Pancreas (tissue), 10 donors: ENCODE measurements at regions not wholly inside any gene's neighbourhood (a gene's known extent, or its start where the extent isn't known, plus 50 kb on each side); places are given as distances from the start of the nearest gene placed in this dataset.

Source experiments
- ATAC-seq, 4 donors: fragments of 200-7000 bp; cut with Tn5 transposase; one replicate each; pipeline versions ENCODE4 v1.8.0 to v1.9.1; 2020; ENCODE audit warnings: mild to moderate bottlenecking in 4 of 4, moderate library complexity in 4 of 4
- DNase-seq, 6 donors: peaks; one replicate each; pipeline ENCODE4 v3.0.0-alpha.2; 2020
- FAIRE-seq: peaks from 2 replicates; lab custom pipeline; 2012; peaks lifted over from hg19 to GRCh38; lab: Jason Lieb, UNC
- H3K27ac ChIP-seq, 4 donors: fragments of 200-600 bp; sonication (generic); 1 replicate in 3 of 4; 2 replicates in 1 of 4; pipeline versions ENCODE4 v1.5.0 to v1.8.0; 2020
- H3K27me3 ChIP-seq, 4 donors: fragments of 200-600 bp; one replicate each; pipeline ENCODE4 v1.8.0; 2021
- H3K36me3 ChIP-seq, 3 donors: fragments of 200-600 bp; sonication (generic) in 1 of 3; one replicate each; pipeline versions ENCODE4 v1.5.0 to v1.8.0; 2020 to 2021
- H3K4me1 ChIP-seq, 3 donors: fragments of 200-600 bp; one replicate each; pipeline ENCODE4 v1.8.0; 2021
- H3K4me3 ChIP-seq, 4 donors: fragments of 200-600 bp; sonication (generic) in 2 of 4; one replicate each; pipeline versions ENCODE4 v1.5.0 to v1.8.0; 2020 to 2021
- H3K9me3 ChIP-seq, 4 donors: fragments of 200-600 bp; one replicate each; pipeline ENCODE4 v1.8.0; 2021
- WGBS, 2 donors: extraction: QIAGEN DNeasy Blood & Tissue Kit; methylation state at CpG; one replicate each; pipeline ENCODE4 v1.1.7; 2013; 5-methylcytosine and 5-hydroxymethylcytosine counted together
- intact Hi-C, 3 donors: fragments of 100-400 bp; cut with DNase I; formaldehyde crosslinking; loops; one replicate each; pipeline versions ENCODE4 v1.11.1 to v1.14.2; 2022
- TF ChIP-seq, protein P1 (sequence below), 4 donors: fragments of 200-600 bp; sonication (generic) in 3 of 4; IDR thresholded peaks; one replicate each; pipeline versions ENCODE4 v1.5.0 to v1.8.0; 2021; ENCODE audit warnings: antibody characterized with exemption in 4 of 4
- donor health status: healthy with polysubstance abuse.
- donor health status: DM: no; HTN: no; CAD: no; lungs with moderate emphysema.
- donor health status: DM: no; HTN: no; CAD: no.
- donor health status: control.
- donor health status: control.
- donor health status: Bipolar disorder and iron deficiency.
- donor health status: DM: yes; HTN: yes; CAD: no.
- donor health status: DM: no; HTN: no; CAD: no.
- donor health status: DM: no; HTN: no; CAD: no.
- donor health status: DM: yes; HTN: yes; CAD: no.

GRCh38 chr18:40849886-40850285 is 1105.1 kb upstream of the PIK3C3 start:
- Histone ChIP-seq H3K27me3 (no peaks in the 10 kb centered on the region), H3K4me3 (no peak overlapping the region), H3K36me3 (no peaks in the 10 kb centered on the region), H3K9me3 (no peaks in the 10 kb centered on the region), H3K27ac (no peak overlapping the region), H3K4me1 (no peaks in the 10 kb centered on the region)
- intact Hi-C loops = no loop called here
- no peak for DNase-seq
- TF ChIP-seq, protein P1, sequence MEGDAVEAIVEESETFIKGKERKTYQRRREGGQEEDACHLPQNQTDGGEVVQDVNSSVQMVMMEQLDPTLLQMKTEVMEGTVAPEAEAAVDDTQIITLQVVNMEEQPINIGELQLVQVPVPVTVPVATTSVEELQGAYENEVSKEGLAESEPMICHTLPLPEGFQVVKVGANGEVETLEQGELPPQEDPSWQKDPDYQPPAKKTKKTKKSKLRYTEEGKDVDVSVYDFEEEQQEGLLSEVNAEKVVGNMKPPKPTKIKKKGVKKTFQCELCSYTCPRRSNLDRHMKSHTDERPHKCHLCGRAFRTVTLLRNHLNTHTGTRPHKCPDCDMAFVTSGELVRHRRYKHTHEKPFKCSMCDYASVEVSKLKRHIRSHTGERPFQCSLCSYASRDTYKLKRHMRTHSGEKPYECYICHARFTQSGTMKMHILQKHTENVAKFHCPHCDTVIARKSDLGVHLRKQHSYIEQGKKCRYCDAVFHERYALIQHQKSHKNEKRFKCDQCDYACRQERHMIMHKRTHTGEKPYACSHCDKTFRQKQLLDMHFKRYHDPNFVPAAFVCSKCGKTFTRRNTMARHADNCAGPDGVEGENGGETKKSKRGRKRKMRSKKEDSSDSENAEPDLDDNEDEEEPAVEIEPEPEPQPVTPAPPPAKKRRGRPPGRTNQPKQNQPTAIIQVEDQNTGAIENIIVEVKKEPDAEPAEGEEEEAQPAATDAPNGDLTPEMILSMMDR (IDR thresholded peaks at IDR 0.05) = no peak
- ATAC-seq = no peak
- 47 to 55% methylated on average over 1 of the region's 1 CpG for WGBS, 2 donors
- no peak for FAIRE-seq

GRCh38 chr18:40841467-40841866 is 1113.6 kb upstream of the PIK3C3 start:
- H3K36me3 ChIP-seq = no peaks in the 10 kb centered on the region
- ATAC-seq (no peak), FAIRE-seq (no peak), DNase-seq (no peak)
- TF ChIP-seq, protein P1 (IDR thresholded peaks at IDR 0.05) = no peak
- no peaks in the 10 kb centered on the region for H3K4me1 ChIP-seq
- no peak overlapping the region for H3K27ac ChIP-seq
- no peak overlapping the region for H3K4me3 ChIP-seq
- no peaks in the 10 kb centered on the region for H3K9me3 ChIP-seq
- no peaks in the 10 kb centered on the region for H3K27me3 ChIP-seq
- intact Hi-C loops = no loop called here

DNA sequence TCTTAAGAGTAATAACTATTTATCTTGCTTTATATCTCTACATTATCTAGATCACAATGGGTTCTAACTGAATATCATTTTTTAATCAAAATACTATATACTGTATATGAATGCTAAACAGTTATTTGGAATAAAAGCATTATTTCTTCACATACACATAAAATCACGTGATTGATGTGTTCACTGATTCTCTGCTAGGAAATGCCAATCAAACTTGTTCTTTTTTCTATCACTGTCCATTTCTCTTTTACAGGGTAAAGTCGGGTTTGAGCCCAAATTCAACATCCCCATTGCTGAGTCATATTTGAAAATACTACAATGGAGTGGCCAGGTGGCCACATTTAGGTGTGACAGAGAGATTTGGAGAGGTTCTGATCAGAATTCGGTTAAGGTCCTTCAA is 1114.0 kb upstream of the PIK3C3 start:
- Histone ChIP-seq H3K9me3 (no peaks in the 10 kb centered on the region), H3K36me3 (no peaks in the 10 kb centered on the region), H3K27me3 (no peaks in the 10 kb centered on the region), H3K27ac (no peak overlapping the region), H3K4me1 (no peaks in the 10 kb centered on the region), H3K4me3 (no peak overlapping the region)
- intact Hi-C loops = no loop called here
- FAIRE-seq (no peak), ATAC-seq (no peak), DNase-seq (no peak)
- TF ChIP-seq, protein P1 (IDR thresholded peaks at IDR 0.05) = no peak
- 38 to 50% methylated on average over 3 of the region's 3 CpGs for WGBS, 2 donors

DNA sequence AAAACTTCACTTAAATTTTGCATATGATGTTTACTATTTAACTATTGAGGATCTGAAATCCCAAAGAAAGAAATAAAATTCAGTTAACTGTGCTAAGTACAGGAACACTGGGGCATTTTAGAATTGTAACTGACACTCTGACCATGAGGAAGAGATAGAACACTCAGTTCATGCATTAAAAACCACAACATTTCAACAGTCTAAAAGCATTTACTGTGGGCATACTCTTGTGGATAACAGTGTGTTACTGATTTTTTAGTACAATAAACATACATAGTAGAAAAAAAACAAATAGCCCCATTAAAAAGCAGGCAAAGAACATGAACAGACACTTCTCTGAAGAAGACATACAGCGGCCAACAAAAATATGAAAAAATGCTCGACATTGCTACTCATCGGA is 1122.7 kb upstream of the PIK3C3 start:
- Histone ChIP-seq H3K27ac (no peak overlapping the region), H3K27me3 (no peaks in the 10 kb centered on the region), H3K9me3 (no peaks in the 10 kb centered on the region), H3K36me3 (no peaks in the 10 kb centered on the region), H3K4me3 (no peak overlapping the region), H3K4me1 (no peaks in the 10 kb centered on the region)
- 78 to 90% methylated on average over 3 of the region's 3 CpGs for WGBS, 2 donors
- DNase-seq = no peak
- TF ChIP-seq, protein P1 (IDR thresholded peaks at IDR 0.05) = no peak
- ATAC-seq = no peak
- intact Hi-C loops = no loop called here
- FAIRE-seq = no peak

DNA sequence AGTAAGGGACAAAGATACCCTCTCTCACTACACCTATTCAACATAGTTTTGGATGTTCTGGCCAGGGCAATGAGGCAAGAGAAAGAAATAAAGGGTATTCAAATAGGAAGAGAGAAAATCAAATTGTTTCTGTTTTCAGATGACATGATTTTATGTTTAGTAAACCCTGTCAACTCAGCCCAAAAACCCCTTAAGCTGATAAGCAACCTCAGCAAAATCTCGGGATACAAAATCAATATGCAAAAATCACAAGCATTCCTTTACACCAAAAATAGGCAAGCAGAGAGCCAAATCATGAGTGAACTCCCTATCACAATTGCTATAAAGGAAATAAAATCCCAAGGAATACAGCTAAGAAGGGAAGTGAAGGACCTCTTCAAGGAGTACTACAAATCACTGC is 1130.7 kb upstream of the PIK3C3 start:
- Histone ChIP-seq H3K9me3 (no peaks in the 10 kb centered on the region), H3K27me3 (no peaks in the 10 kb centered on the region), H3K27ac (no peak overlapping the region), H3K4me1 (no peaks in the 10 kb centered on the region), H3K36me3 (no peaks in the 10 kb centered on the region), H3K4me3 (no peak overlapping the region)
- ATAC-seq (no peak), FAIRE-seq (no peak), DNase-seq (no peak)
- 25 to 31% methylated on average over 1 of the region's 1 CpG for WGBS, 2 donors
- TF ChIP-seq, protein P1 (IDR thresholded peaks at IDR 0.05) = no peak
- intact Hi-C loops = no loop called here
